ENCODE measurements at regions not wholly inside any gene's neighbourhood (a gene's known extent, or its start where the extent isn't known, plus 50 kb on each side); places are given as distances from the start of the nearest gene placed in this dataset.

GRCh38 chr13:75055296-75055695 is 426.7 kb downstream of the TBC1D4 start (continued):
- TF ChIP-seq FOXO4 (CRISPR knock-in tag; conservative IDR thresholded peaks at IDR 0.05) = no peak
- no peak for TF ChIP-seq ZNF225 (CRISPR knock-in tag; IDR thresholded peaks at IDR 0.05)
- no peak for TF ChIP-seq SUZ12 (IDR thresholded peaks at IDR 0.05; ENCODE audit: low read depth, low read length)
- TF ChIP-seq SMAD9 (CRISPR knock-in tag; IDR thresholded peaks at IDR 0.05) = no peak
- no peak for TF ChIP-seq ZNF256 (CRISPR knock-in tag; conservative IDR thresholded peaks at IDR 0.05)
- no peak for TF ChIP-seq ZNF746 (CRISPR knock-in tag; IDR thresholded peaks at IDR 0.05)
- no peak for TF ChIP-seq ZBTB8A (CRISPR knock-in tag; IDR thresholded peaks at IDR 0.05; ENCODE audit: borderline replicate concordance, low read depth)
- no peak for TF ChIP-seq SRSF1 (optimal IDR thresholded peaks at IDR 0.05; ENCODE audit: low read depth, low read length)
- no peak for TF ChIP-seq SNRNP70 (IDR thresholded peaks at IDR 0.05; ENCODE audit: low read depth, low read length)
- no peak for TF ChIP-seq CTCF (CRISPR knock-in tag; IDR thresholded peaks at IDR 0.05)
- no peak for TF ChIP-seq CREM (IDR thresholded peaks at IDR 0.05)
- no peak for TF ChIP-seq CREM (CRISPR knock-in tag; IDR thresholded peaks at IDR 0.05)
- no peak for TF ChIP-seq ZNF431 (CRISPR knock-in tag; IDR thresholded peaks at IDR 0.05; ENCODE audit: borderline replicate concordance, low read depth)
- no peak for TF ChIP-seq EP300 (IDR thresholded peaks at IDR 0.05; ENCODE audit: low read depth in 2 of 2, low read length in 2 of 2)
- no peak for TF ChIP-seq EP300 (CRISPR knock-in tag; IDR thresholded peaks at IDR 0.05; ENCODE audit: borderline replicate concordance)
- TF ChIP-seq MTA3 (CRISPR knock-in tag; IDR thresholded peaks at IDR 0.05) = no peak
